NCI-H345 treated with DMSO at 0.1 percent for 48 hours (cell line): ENCODE measurements at regions not wholly inside any gene's neighbourhood (a gene's known extent, or its start where the extent isn't known, plus 50 kb on each side); places are given as distances from the start of the nearest gene placed in this dataset.

Source experiments
- DNase-seq: peaks from one replicate; lab custom pipeline; 2025; ENCODE audit not compliant: unreplicated experiment; lab: John Stamatoyannopoulos, UW

DNA sequence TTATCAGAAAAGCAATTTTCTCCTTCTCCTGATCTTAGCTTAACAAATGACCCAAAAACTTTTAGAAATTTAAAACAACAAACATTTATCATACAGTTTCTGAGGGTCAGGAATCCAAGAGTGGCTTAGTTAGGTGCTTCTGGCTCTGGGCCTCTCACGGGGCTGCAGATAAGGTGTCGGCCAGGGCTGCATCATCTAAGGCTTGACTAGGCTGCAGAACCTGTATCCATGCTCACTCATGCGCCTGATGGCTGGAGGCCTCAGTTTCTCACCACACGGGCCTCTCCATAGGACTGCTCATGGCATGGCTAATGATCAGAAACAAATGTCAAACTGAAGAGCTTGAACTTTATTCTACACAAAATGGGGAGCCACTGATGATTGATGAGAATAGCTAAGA, 210.0 kb downstream of the SEC61B start:
- DNase-seq = no peak

DNA sequence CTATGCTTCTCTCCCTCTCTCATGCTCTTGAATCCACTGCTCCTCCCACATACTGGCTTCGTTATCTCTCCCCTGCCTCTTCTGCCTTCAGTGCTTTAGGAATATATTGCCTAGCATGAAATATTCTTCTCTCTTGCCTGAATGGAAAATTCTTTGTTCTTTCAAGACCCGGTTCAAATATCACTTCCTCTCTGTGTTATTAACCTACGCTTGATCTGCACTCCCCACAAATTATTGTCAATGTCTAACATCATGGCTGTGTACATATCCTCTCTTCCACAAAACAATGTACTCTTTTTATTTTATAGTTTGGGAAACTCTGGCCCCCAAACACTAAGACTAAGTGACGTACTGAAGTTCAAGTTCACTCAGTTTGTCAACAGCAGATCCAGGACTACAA, 211.0 kb downstream of the SEC61B start:
- no peak for DNase-seq

DNA sequence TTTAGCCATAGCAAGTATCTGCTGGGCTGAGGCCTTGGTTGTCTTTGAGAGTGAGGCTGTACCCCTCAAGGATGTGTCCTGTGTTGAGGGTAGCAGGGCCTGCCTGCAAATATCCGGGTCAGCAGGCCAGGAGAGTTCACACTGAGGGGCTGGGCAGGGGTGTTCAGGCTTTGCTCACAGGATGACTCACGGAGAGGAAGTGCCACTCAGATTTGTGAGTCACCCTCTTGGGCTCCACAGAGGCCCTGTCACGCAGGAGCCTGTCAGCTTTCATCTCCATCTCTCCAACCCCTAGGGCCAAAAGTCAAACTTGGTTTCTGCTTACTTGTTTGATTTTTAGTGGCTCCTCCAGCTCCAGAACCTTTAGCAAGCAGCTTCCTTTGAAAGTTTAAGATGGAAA, 211.5 kb downstream of the SEC61B start:
- DNase-seq = no peak

DNA sequence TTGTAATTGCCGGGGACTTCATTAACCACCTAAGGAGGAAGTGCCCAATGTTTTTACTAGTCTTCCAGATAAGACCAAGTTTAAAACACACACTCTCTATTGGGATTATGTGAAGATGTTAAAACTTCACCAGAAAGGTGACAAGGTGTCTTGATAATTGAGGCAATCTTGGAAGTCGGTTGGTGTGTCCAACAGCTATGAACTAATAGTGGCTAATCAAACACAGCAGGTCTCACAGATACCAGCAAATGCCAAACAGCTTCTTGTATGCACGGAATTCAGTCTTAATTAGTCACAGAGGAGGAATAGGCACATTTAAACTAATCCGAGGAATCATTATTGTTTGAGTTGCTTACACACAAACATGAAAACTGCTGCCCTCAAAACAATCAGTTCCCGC, 214.5 kb downstream of the SEC61B start:
- DNase-seq = no peak

DNA sequence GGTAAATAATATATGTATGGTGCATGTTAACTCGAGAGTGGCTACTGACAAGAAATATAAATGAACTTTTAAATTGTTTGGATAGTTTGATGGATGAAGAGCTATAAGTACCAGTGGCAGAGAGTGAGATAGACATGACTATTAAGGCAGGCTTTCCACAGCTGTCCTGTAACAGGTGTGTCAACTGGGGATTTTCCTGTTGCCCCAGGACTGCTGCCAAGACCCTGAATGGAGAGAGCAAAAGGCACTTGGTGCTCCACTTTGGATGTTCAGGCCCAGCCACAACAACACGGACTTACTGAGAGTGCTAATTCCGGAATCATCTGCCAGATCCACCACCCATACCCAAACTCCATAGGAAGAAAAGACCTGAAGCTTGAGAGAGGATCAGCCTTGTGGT, 215.1 kb downstream of the SEC61B start:
- DNase-seq = no peak

DNA sequence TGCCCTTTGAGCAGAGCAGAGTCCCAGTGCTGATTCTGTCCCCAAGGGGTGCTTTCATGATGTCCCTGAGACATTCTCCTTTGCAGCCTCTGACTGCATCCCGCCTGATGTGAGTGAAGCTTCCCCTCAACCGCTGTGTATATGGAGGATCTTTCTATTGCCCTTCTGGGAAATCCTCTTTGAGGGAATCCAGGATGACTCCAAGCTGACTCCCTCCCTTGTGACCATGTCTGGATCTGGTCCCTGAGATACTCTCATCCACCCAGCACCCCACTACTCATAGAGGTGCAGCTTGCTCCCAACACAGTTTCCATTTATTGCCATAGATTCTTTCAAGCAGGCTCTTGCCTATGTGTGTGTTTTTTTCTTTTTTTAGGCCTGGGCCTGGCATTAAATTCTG, 216.5 kb downstream of the SEC61B start:
- no peak for DNase-seq

DNA sequence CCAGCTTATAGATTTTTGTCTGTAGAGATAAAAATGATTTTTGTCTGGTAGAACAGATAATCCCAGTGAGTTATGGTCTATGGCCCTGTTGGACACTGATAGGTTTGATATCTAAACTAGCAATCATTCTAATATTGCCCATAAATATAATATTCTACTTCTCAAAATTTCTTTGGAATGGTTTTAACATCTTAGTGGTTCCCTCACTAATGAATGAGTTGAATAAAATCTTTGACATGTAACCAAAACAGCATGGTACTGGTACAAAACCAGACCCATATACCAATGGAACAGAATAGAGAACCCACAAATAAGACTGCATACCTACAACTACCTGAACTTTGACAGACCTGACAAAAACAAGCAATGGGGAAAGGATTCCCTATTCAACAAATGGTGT, 219.7 kb downstream of the SEC61B start:
- DNase-seq = no peak

DNA sequence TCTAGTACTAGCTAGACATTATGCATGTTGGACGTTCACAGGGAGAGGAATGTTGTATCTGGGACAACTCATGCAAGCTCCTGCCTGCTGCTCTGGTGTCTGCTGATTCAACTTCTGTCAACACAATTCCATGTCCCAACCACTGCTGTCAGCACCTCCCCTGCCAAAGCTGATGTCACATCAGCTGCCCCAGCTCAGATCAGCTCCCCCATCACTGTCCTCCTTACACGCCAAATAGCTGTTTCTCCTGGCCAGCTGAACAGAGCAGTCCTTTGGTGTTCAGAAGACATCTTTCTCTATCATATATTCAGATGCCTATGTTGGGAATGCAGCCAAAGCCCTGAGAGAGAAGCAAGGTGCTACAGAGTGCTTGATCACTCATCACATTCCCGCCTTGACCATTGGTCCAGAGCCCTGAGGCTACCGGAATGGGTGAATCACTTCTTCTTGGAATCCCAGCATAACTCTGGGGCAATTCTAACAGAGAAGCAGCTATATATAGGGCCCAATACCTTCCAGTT, 223.3 kb downstream of the SEC61B start:
- no peak for DNase-seq

DNA sequence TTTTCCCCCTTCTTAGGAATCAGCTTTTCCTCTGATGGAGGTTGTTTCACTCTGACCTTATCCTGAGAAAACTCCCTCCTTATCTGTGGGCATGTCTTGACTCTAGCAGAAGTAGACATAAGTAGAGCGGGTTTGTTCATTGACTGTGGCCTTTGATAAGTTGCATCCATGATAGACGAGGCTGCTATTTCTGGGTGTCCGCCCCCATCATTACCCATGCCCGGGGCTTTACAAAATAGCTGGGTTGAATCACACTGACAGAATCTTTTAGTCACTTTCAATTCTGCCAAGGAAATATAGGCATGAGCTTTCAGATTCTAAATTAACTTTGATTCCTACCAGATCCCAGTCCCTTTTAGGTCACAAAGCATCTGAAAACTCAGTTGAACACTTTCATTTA, 223.8 kb downstream of the SEC61B start:
- DNase-seq = no peak

DNA sequence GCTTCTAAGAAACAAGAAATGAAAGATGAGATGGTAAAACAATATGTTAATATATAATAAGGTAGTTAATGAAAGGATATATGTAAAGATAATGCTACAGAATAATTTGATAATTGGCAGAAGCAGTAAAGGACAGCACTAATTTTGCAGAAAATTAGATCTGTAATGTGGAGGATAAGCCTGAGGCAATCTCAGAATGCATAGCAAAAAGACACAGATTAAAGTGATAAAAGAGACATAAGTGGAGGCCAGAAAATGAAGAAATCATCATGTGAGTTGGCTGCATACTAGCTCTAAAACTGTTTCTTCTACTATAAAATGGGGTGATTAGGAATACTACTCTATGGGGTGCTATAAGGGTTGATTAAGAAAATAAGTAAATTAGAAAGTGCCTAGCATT, 225.9 kb downstream of the SEC61B start:
- DNase-seq = no peak

DNA sequence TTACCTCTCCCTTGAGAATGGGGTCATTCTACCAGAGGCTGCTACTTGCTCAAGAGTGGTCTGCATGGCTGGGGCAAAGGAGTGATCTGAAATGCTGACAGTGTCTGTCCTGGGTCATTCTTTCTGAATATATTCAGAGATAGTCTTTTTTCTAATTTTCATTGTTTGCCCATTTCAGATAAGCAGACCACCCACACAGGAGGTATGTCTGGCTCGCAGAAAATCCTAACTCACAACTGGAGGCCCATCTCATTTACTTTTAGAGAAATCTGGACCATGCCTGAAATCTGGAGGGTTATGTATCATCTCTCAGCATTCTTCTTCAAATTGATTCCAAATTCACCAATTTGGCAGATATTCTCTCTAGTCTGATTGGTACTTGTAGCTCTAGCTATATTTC, 227.6 kb downstream of the SEC61B start:
- DNase-seq = no peak

DNA sequence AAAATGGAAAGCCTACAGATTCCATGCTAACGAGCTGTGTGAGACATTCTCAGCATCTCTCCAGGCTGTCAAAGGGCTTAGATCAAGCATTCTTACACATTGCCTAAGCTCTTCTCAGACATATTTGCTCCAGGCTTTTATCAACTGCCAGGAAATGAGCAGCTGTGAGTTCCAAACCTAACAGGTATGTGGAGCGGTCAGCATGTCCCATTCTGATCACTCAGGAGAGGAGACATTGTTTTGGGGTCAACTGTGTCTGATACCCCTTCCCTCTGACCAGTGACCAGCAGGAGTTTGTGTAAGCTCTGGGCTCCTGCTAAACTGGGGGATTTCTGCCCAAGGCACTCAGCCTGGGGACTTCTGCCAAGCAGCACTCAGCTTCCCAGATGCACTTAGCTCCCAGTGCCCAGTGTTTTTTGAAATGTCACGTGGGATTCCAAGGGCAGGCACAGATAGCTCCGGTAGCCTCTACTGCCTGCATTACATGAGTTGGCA, 229.1 kb downstream of the SEC61B start:
- no peak for DNase-seq

DNA sequence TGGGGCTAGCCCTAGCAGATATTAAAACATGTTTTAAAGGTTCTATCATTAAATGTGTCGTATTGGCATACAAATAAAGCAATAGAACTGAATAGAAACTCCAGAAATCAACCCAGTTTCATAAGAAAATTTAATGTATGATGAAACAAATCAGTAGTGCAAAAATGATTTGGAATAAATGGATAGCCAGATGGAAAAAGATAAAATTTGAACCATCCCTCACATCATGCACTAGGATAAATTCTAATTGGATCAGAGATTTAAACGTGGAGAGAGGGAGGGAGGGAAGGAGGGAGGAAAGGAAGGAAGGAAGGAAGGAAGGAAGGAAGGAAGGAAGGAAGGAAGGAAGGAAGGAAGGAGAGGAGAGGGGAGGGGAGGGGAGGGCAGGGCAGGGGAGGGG, 235.3 kb downstream of the SEC61B start:
- no peak for DNase-seq

DNA sequence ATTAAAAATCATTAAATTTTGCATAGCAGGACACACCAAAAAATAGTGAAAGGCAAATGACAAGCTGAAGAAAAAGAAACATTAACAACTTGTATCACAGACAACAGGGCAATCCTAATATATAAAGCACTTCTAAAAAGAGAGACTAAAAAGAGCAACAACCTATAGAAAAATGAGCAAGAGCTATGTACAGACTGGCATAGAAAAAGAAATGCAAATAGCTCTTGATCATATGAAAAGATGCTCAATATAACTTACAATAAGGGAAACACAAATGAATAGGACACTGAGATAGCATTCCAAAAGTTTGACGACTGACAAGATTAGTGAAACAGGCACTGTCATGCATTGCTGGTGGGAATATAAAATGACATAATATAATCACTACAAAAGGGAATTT, 235.9 kb downstream of the SEC61B start:
- DNase-seq = no peak

DNA sequence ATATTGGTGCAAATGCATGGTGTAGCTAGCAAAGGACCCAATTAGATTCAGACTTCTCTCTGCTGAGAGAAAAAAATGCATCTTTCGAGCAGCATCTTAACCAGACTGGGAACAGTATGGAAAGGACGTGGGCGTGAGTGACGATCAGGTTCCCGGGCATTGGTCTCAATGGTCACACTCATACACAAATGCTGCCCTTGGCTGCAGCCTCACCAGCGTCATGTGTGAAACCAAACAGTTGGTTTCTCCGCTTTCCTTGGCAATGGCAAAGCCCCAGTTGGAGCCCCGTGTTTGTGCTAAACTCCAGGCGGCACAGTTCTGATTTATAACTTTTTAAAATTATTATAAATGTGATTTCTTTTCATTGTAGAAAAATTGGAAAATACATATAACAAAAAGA, 237.8 kb downstream of the SEC61B start:
- no peak for DNase-seq

DNA sequence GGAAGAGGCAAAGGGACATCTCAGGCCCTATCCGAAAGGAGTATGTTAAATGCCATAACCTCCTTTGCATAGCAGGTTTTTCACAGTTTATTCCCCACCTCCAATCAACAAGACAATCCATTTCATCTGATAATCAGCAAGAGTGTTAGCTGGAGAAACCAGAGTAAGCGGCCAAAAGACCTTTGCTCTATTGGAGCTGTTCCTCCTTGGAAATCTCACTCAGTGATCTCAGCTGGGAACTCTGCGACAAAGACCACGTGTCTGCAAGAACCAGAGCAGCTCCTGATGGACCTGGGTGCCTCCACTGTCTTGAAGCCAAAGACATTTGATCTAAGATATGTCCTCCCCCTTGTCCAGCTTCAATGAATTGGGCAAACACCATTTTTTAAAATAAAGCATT, 241.0 kb downstream of the SEC61B start:
- DNase-seq = no peak

DNA sequence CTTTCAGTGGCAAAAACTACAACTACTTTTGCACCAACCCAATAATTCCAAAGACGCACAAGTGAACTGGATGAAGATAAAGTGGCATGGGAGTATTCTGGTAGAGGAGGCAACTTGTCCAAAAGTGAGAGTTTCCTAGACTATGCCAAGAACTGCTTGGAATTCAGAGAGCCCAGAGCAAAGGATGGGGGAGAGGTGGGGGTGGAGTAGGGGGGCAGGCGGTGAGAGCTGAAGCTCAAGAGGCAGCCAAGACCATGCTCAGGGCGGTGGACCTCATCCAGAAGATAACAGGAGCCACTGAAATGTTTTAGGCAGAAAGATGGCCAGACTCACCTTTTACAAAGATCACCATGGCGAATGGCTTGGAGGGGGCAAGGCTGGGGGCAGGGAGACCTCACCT, 242.5 kb downstream of the SEC61B start:
- no peak for DNase-seq

DNA sequence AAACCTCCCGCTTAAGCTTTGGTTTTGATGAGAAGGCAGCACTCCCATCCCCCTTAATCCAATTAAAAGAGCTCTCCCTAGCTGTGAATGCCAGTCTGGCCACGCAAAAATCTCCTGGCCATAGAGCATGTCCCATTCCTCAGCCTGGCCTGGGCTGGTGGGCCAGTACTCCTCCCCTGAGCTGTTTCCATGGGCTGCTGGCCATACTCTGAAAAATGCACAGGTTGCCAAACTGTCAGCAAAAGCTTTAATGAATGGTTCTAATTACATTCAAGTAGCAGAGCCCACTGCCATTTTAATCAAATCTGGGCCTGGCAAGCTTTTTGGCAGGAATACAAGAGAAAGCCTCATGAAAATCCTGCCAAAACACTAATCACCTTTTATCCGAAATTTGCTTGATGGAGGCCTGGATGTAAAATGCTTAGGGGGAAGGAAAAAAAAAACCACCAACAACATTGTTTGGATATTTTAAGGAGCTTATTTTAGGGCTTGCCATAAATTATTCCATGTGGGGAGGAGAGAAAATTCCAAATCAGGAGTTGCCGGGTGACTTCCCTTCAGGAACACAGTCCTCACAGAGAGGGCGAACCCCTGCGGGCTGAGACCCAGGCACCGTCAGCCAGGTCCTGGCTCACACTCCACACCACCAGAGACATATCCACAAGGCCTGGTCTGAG, 243.3 kb downstream of the SEC61B start:
- no peak for DNase-seq

DNA sequence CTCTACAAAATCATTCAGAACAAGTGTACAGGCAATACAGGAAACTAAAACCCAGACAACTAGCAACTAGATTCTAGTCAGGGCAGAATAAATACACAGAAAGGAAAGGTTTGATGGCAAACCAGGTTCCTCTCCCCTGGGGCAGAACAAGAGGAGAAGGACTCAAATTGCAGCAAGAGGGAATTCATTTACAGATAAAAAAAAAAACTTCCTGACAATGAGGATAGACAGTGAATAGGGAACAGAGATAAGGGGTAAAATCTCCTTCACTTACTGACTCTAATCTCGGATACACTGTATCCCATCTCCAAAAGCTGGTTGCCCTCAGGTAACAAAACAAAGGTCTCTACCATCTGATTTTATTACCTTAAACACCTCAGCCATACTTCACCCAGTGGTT, 244.0 kb downstream of the SEC61B start:
- no peak for DNase-seq

DNA sequence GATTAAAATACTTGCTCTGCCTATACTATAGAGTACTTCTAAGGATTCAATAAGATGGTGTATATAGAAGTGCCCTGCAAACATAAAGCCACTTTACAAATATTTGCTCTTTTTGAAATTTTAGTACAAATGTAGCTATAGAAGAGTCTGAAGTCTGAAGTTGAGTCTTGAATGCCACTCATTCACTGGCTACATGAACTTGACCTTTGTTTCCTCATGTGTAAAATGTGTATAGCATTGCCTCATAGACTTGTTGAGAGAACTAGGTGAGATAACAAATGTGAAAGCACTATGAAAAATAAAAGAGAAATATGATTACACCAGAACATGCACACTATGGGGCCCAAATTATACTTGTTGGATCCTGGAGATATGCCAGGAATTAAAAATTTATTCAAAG, 244.7 kb downstream of the SEC61B start:
- no peak for DNase-seq

DNA sequence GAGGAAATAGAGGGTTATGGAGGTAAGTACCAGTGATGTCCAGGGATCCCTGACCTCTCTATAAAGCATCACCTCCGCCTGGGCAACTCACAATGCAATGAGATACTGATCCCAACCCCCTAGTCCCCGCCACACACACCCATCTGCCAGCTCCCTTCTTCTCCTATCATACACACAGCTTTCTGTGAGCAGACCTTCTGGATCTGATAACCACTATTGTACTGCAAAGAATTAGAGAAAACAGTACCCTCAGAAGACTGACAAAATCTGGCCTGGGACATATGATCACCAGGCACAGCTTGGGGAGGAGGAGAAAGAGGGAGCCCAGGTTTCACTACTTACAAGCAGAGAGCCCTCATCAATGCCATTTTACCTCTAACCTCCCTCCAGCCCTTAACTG, 249.0 kb downstream of the SEC61B start:
- no peak for DNase-seq

DNA sequence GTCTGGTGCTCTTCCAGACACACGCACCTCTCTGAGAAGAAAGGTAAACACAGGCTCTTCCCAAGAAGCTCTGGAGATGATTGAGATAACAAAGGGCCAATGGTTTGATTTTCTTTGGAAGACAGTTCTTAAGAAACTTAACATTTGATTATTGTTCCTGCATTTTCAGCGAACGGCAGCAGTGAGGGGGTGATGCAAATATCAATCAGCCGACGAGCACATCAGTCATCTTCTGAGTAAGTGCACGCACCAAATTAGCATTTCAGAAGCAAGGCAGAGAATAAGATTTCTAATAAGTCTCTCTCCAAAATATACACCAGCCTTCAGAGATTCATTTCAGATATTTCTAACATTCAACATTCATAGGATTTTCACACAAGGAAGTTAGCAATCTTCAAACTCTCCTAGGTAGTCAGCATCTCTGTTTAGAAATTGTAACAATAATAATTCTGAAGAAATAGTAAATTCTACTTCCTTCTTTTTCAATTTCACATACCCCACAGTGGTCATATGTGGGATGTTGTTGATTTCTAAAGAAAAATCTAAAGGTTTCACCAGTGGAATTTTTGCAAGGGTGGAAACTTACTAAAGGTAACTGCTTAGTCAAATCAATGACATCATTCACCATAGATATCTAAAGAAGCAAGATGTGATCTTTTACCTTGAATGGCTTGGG, 250.3 kb downstream of the SEC61B start:
- no peak for DNase-seq

DNA sequence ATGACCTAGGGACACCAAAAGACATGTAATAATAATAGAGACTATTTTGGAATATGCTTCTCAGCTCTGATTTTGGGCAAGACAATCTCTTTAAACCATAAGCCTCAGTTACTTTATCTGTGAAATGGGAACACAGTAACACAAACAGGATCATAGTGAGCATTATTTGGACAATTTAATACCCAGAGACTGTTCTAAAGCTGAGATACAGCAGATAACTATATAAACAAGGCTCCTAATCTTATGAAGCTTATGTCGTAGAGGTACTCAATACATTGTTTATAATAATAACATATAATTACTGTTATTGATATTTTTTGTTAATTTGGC, 250.8 kb downstream of the SEC61B start:
- DNase-seq = no peak
